ENCODE measurements at regions not wholly inside any gene's neighbourhood (a gene's known extent, or its start where the extent isn't known, plus 50 kb on each side); places are given as distances from the start of the nearest gene placed in this dataset.

- no peak for DNase-seq
Measured at GRCh38 chr4:14726441-14726840, 275.8 kb upstream of the CPEB2 start.

DNA sequence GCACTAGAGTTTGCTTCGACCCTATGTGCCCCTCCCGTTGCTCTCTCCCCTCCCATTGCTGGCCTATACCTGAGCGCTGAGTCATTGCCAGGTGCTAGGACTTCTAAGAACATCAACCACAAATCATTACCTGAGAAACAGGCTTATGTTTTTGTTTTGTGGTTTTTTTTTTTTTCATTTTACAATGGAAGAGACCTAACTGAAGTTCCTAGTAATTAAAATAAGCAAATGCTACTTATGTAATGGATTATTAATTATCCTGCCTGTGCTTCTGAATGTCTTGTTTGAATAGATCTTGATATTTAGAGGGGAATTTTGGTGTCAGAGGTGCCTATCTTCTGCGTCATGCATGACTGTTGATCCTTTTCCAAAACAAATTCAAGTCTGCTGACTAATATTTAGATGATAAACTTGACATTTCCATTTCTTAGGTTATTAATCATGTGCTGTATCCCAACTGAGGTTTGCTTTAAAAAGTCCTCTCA lies 275.4 kb upstream of the CPEB2 start:
- no peak for DNase-seq

- DNase-seq, result no peak
Measured at GRCh38 chr4:14729282-14730000, 272.8 kb upstream of the CPEB2 start.

DNA sequence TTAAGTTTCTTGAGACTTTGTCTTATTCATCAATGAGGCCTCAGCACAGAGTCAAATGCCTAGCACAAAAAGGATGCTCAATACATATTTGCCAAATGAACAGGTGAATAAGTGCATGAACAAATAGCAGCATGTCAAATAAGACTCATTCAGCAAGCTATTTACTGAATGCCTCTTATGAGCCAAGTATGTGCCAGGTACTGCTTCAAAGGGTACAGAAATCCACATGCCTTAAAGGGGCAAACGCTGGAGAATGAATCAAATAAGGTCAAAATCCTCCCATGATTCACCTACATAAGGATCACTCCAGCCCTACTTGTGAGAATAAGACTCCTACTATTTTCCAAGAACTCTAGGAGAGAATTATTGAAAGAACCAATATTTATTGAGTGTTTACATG lies 260.2 kb upstream of the CPEB2 start:
- DNase-seq, result no peak

GRCh38 chr4:14743172-14743571 lies 259.1 kb upstream of the CPEB2 start:
- no peak for DNase-seq

GRCh38 chr4:14743601-14744000 lies 258.7 kb upstream of the CPEB2 start:
- DNase-seq, result no peak

- DNase-seq, result no peak
Measured at GRCh38 chr4:14744346-14744745, 257.9 kb upstream of the CPEB2 start.

DNA sequence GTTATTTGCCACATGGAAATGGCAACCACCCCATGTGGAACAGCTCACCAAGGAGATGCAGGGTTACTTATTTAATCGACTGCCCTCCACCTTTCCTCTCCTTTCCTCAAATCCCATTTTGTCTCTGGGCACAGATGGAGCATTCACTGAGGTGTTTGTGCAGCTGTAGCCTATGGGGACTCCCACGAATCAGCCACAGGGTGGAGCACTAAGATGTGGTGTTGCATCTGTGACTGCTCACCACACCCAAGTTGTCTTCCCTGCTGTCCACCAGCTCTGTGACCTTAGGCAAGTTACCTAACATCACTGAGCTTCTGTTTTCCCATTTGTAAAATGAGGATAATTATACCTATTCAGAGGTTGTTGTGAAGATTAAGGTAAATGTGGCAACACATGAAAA lies 252.4 kb upstream of the CPEB2 start:
- peak; percentile 9 for DNase-seq

GRCh38 chr4:14752341-14753046 lies 249.8 kb upstream of the CPEB2 start:
- no peak for DNase-seq

DNA sequence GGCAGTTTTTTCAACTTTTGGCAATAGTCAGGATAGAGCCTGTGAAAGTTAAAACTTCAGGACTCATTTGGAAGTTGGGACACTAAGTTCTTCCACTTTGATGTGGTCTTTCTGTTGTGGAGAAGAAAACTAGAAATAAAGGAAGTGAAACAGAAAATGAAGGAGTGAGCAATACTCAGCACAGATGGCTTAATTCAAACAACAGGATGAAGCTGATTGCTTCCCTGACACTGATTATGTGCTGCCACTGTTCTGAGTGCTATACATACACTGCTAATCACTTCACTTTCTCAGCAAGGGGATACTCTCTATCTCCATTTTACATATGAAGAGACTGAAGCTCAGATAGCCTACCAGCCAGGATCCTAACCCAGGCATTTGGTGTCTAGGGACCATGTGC lies 235.1 kb upstream of the CPEB2 start:
- DNase-seq, result no peak

DNA sequence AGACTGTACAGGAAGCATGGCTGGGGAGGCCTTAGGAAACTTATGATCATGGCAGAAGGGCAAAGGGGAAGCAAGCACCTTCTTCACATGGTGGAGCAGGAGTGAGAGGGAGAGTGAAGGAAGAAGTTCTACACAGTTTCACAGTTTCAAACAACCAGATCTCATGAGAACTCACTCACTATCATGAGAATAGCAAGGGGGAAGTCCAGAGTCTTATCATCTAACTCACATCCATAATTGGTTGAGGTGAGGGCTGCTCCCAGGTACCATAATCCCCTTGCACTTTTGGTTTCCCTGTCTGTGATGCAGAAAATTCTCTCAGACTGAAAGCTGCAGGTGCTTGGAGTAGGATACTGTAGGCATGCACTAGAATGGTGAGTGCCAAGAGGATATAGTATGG lies 233.8 kb upstream of the CPEB2 start:
- no peak for DNase-seq

GRCh38 chr4:14769993-14770392 lies 232.3 kb upstream of the CPEB2 start:
- DNase-seq, result peak; percentile 1

DNA sequence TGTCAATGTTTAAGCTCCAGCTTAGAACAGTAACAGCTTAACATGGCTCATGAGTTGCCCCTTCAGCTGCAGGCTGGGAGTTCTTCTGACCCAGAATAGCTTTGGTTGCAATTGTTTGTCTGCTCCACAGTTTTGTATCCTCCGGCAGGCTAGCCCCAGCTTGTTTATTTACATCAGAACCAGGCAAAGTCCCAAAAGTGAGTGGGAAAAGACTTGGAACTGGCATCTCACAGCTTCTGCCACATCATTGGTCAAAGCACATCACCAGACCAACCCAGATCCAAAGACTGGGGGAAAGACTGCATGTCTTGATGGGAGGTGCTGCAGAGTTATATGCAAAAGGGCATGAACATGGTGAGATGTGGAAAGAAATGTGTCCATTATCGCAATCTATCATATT lies 231.2 kb upstream of the CPEB2 start:
- no peak for DNase-seq

- no peak for DNase-seq
Measured at GRCh38 chr4:14771504-14772175, 230.6 kb upstream of the CPEB2 start.

- no peak for DNase-seq
Measured at GRCh38 chr4:14772388-14772787, 229.9 kb upstream of the CPEB2 start.

DNA sequence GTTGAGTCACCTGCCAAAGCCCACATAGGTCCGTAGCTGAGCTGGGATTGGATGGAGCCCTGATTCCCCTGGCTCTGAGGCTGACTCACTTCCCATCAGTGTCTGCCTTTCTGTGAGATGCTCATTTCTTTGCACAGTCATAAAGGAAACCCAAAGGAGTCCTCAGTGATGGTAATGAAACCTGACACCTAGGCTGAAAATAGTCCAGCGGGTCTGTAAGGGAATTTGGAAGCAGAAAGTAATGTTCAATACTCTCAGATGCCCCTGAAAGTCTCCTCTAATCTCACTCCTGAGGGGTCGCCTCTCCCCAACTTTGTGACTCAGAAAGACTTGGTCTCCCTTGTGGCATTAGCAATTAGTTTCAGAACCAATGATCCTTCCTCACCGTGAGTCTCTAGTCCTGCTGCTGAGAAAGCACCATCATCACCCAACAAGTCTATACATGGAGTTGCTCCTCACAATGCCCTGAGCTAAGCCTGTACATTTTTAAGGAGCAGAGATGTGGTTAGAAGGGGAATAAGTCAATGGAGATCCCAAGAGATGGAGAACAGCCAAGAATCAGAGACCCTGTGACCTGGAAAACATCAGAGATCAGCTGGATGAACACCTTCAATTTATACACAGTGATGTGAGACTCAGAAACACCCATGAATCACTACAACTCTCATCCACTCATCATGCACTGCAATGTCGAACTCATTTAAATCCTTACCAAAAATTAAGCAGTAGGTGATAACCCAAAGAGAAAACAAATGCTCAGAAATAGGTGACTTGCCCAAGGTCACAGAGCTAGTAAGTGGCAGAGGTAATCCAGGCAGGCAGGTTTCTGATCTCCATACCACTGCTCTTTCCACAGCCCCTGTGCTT lies 219.0 kb upstream of the CPEB2 start:
- no peak for DNase-seq

DNA sequence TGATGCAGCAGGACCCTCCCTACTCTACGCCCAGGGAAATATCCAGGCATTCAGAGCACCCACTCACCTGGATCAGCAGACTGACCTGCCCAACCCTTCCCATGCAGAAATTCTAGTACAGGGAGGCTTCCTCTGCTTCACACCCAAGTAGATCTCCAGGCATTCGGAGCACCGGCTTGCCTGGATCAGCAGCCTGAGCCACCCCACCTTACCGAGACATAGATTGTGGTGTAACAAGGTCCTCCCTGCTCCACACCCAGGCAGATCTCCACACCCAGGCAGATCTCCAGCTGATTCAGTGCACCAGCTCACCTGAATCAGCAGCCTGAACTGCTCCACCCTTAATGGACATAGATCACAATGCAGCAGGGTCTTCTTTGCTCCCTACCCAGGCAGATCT lies 215.1 kb upstream of the CPEB2 start:
- no peak for DNase-seq

DNA sequence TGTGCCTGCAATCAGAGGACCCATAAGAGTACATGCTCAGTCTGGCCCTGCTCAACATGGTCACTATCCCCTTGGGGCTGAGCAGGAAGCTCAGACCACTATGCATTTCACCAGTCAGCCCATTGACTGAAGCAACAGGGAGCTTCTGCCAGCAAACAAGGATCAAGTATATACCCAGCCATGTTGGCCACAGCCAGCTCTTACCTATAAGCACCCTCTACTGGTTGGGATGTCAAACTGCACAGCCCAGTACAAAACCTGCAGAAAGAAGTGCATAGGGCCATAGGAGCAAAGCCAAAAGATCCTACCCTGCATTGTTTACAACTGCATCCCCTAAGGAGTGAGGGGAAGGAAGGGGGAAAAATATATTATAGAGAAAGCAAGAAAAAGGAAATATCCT lies 214.4 kb upstream of the CPEB2 start:
- no peak for DNase-seq

DNA sequence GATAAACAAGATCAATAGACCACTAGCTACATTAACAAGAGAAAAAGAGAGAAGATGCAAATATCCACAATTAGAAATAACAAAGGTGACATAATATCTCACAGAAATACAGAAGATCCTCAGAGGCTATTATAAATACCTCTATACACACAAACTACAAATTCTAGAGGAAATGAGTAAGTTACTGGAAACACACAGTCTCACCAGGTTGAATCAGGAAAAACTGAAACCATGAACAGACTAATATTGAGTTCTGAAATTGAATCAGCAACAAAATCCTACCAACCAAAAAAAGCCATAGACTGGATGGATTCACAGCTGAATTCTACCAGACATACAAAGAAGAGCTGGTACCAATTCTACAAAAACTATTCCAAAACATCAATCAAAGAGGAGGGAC lies 211.8 kb upstream of the CPEB2 start:
- DNase-seq, result no peak

GRCh38 chr4:14792702-14793227 lies 209.5 kb upstream of the CPEB2 start:
- no peak for DNase-seq

GRCh38 chr4:14800977-14801376 lies 201.3 kb upstream of the CPEB2 start:
- no peak for DNase-seq

DNA sequence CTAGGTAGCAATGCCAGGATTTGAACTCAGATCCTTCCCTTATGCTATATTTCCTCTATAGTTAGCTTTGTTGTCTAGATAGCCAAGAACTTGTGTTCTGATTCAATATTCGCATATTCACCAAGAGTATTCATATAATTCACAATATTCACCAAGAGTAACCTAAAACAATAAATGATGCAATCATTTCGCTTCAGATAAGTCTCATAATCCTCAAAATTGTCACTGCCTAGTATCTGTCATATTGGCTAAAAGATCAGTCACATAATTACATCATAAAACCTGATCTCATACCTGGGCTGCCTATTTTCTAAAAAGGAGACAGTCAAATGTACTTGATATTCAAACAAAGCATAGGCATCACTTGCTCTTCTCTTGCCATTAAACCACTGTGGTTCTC lies 199.7 kb upstream of the CPEB2 start:
- no peak for DNase-seq

Measured in tongue (tissue), 1 donor.